ENCODE measurements at regions not wholly inside any gene's neighbourhood (a gene's known extent, or its start where the extent isn't known, plus 50 kb on each side); places are given as distances from the start of the nearest gene placed in this dataset.
A peak's percentile ranks its signal among the peaks of the same experiment; 100 is the strongest.

GRCh38 chr20:24134930-24135329 is 146.4 kb upstream of the GGTLC1 start:
- CTCF ChIA-PET: no interaction called here

GRCh38 chr20:24134284-24134683 is 145.7 kb upstream of the GGTLC1 start:
- H3K9me3 Mint-ChIP-seq (ENCODE audit: unreplicated experiment): peaks cover 11% of the 10 kb centered on the region
- peak in 1 of 2 experiments; percentile 14 for DNase-seq
- H3K36me3 Mint-ChIP-seq (ENCODE audit: insufficient read depth, unreplicated experiment): no peaks in the 10 kb centered on the region
- no peaks in the 10 kb centered on the region for H3K36me3 ChIP-seq (ENCODE audit: control insufficient read depth, insufficient read depth, low read length)
- POLR2A ChIA-PET: no interaction called here
- CTCF ChIA-PET: no interaction called here
- H3K27me3 Mint-ChIP-seq (ENCODE audit: insufficient read depth, unreplicated experiment): no peaks in the 10 kb centered on the region
- H3K4me1 Mint-ChIP-seq (ENCODE audit: low read depth, unreplicated experiment): peaks cover 28% of the 10 kb centered on the region
- H3K27me3 ChIP-seq (replicated peaks; ENCODE audit: control insufficient read depth, insufficient read depth, low read length): no peaks in the 10 kb centered on the region
- no peak overlapping the region for H3K4me3 Mint-ChIP-seq (ENCODE audit: unreplicated experiment)
- TF ChIP-seq, protein P1, sequence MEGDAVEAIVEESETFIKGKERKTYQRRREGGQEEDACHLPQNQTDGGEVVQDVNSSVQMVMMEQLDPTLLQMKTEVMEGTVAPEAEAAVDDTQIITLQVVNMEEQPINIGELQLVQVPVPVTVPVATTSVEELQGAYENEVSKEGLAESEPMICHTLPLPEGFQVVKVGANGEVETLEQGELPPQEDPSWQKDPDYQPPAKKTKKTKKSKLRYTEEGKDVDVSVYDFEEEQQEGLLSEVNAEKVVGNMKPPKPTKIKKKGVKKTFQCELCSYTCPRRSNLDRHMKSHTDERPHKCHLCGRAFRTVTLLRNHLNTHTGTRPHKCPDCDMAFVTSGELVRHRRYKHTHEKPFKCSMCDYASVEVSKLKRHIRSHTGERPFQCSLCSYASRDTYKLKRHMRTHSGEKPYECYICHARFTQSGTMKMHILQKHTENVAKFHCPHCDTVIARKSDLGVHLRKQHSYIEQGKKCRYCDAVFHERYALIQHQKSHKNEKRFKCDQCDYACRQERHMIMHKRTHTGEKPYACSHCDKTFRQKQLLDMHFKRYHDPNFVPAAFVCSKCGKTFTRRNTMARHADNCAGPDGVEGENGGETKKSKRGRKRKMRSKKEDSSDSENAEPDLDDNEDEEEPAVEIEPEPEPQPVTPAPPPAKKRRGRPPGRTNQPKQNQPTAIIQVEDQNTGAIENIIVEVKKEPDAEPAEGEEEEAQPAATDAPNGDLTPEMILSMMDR (IDR thresholded peaks at IDR 0.05; ENCODE audit: insufficient read depth in 1 of 2, low read depth in 1 of 2, low read length in 1 of 2, severe bottlenecking in 1 of 2, unreplicated experiment in 1 of 2): no peak
- H3K9me3 ChIP-seq: peaks cover 18% of the 10 kb centered on the region
- peaks cover 42% of the 10 kb centered on the region for H3K4me1 ChIP-seq
- no TSS peak for BruUV-seq (replicated peaks)
- no peak overlapping the region for H3K4me3 ChIP-seq (ENCODE audit: low read depth, low read length)
- H3K27ac Mint-ChIP-seq (ENCODE audit: unreplicated experiment): peak overlapping the region; percentile 18
- intact Hi-C loops (cut with micrococcal nuclease; ENCODE audit: unreplicated experiment): no loop called here

More at GRCh38 chr20:24134930-24135329, 146.4 kb upstream of the GGTLC1 start:
- DNase-seq: no peak
- Histone ChIP-seq H3K36me3 (ENCODE audit: control insufficient read depth, insufficient read depth, low read length) (no peaks in the 10 kb centered on the region), H3K9me3 (peaks cover 18% of the 10 kb centered on the region), H3K4me1 (peaks cover 42% of the 10 kb centered on the region), H3K4me3 (ENCODE audit: low read depth, low read length) (no peak overlapping the region), H3K27me3 (replicated peaks; ENCODE audit: control insufficient read depth, insufficient read depth, low read length) (no peaks in the 10 kb centered on the region)
- no peaks in the 10 kb centered on the region for H3K27me3 Mint-ChIP-seq (ENCODE audit: insufficient read depth, unreplicated experiment)
- H3K36me3 Mint-ChIP-seq (ENCODE audit: insufficient read depth, unreplicated experiment): no peaks in the 10 kb centered on the region
- TF ChIP-seq, protein P1 (IDR thresholded peaks at IDR 0.05; ENCODE audit: insufficient read depth in 1 of 2, low read depth in 1 of 2, low read length in 1 of 2, severe bottlenecking in 1 of 2, unreplicated experiment in 1 of 2): no peak
- H3K27ac Mint-ChIP-seq (ENCODE audit: unreplicated experiment): no peak overlapping the region
- no peak overlapping the region for H3K4me3 Mint-ChIP-seq (ENCODE audit: unreplicated experiment)
- peaks cover 28% of the 10 kb centered on the region for H3K4me1 Mint-ChIP-seq (ENCODE audit: low read depth, unreplicated experiment)
- BruUV-seq (replicated peaks): no TSS peak
- H3K9me3 Mint-ChIP-seq (ENCODE audit: unreplicated experiment): peaks cover 11% of the 10 kb centered on the region
- intact Hi-C loops (cut with micrococcal nuclease; ENCODE audit: unreplicated experiment): no loop called here
- POLR2A ChIA-PET: no interaction called here

- TF ChIP-seq, protein P1 (IDR thresholded peaks at IDR 0.05; ENCODE audit: insufficient read depth in 1 of 2, low read depth in 1 of 2, low read length in 1 of 2, severe bottlenecking in 1 of 2, unreplicated experiment in 1 of 2): no peak
- Histone ChIP-seq H3K9me3 (peaks cover 18% of the 10 kb centered on the region), H3K36me3 (ENCODE audit: control insufficient read depth, insufficient read depth, low read length) (no peaks in the 10 kb centered on the region), H3K27me3 (replicated peaks; ENCODE audit: control insufficient read depth, insufficient read depth, low read length) (no peaks in the 10 kb centered on the region), H3K4me1 (peaks cover 42% of the 10 kb centered on the region), H3K4me3 (ENCODE audit: low read depth, low read length) (no peak overlapping the region)
- no peaks in the 10 kb centered on the region for H3K27me3 Mint-ChIP-seq (ENCODE audit: insufficient read depth, unreplicated experiment)
- no TSS peak for BruUV-seq (replicated peaks)
- H3K27ac Mint-ChIP-seq (ENCODE audit: unreplicated experiment): peak overlapping the region; percentile 26
- POLR2A ChIA-PET: no interaction called here
- no peak overlapping the region for H3K4me3 Mint-ChIP-seq (ENCODE audit: unreplicated experiment)
- CTCF ChIA-PET: no interaction called here
- H3K36me3 Mint-ChIP-seq (ENCODE audit: insufficient read depth, unreplicated experiment): no peaks in the 10 kb centered on the region
- peak in 1 of 2 experiments; percentile 21 for DNase-seq
- intact Hi-C loops (cut with micrococcal nuclease; ENCODE audit: unreplicated experiment): no loop called here
- peaks cover 28% of the 10 kb centered on the region for H3K4me1 Mint-ChIP-seq (ENCODE audit: low read depth, unreplicated experiment)
- peaks cover 11% of the 10 kb centered on the region for H3K9me3 Mint-ChIP-seq (ENCODE audit: unreplicated experiment)
These were observed 143.7 kb upstream of the GGTLC1 start for GRCh38 chr20:24132246-24132645.

Measured in Caco-2 (cell line).